AG04449 (cell line): ENCODE measurements at regions not wholly inside any gene's neighbourhood (a gene's known extent, or its start where the extent isn't known, plus 50 kb on each side); places are given as distances from the start of the nearest gene placed in this dataset.
A peak's percentile ranks its signal among the peaks of the same experiment; 100 is the strongest.
"Not testable (repeated sequence)": the region's sequence is repeated elsewhere in the genome, so short reads cannot be mapped to it uniquely, and the experiment has no call there.

Experiments used
- CTCF ChIA-PET: fragments of 350-600 bp; formaldehyde crosslinking; extraction: SDS; loops from one replicate; lab custom pipeline; 2021; ENCODE audit warnings: antibody characterized with exemption; lab: Yijun Ruan, JAX
- POLR2A ChIA-PET: fragments of 400-600, 350-600 bp; formaldehyde crosslinking; extraction: SDS; loops from one replicate; lab custom pipeline; 2020; ENCODE audit warnings: antibody characterized with exemption, inconsistent platforms; lab: Yijun Ruan, JAX
- DNase-seq: peaks from one replicate; pipeline ENCODE4 v3.0.0-alpha.2; 2010; ENCODE audit warnings: low read depth, low spot score
- H3K4me3 ChIP-seq: 2 replicates; pipeline ENCODE4 v1.5.1; 2011; ENCODE audit warnings: low read depth, mild to moderate bottlenecking, control low read depth, low read length

GRCh38 chr9:40097992-40098391 is 742.5 kb downstream of the SPATA31A1 start:
- H3K4me3 ChIP-seq, DNase-seq, POLR2A ChIA-PET, CTCF ChIA-PET: not testable (repeated sequence)

GRCh38 chr9:40106003-40106782 is 750.7 kb downstream of the SPATA31A1 start:
- peak overlapping the region; percentile 65 for H3K4me3 ChIP-seq
- CTCF ChIA-PET, POLR2A ChIA-PET, DNase-seq: not testable (repeated sequence)

- H3K4me3 ChIP-seq = peak overlapping the region; percentile 65
- POLR2A ChIA-PET, DNase-seq, CTCF ChIA-PET: not testable (repeated sequence)
Measured at GRCh38 chr9:40106783-40107248, 751.3 kb downstream of the SPATA31A1 start.

GRCh38 chr9:40107251-40107650 is 751.8 kb downstream of the SPATA31A1 start:
- DNase-seq, CTCF ChIA-PET, H3K4me3 ChIP-seq, POLR2A ChIA-PET: not testable (repeated sequence)

GRCh38 chr9:40108465-40108864 is 753.0 kb downstream of the SPATA31A1 start:
- POLR2A ChIA-PET, H3K4me3 ChIP-seq, CTCF ChIA-PET, DNase-seq: not testable (repeated sequence)

- DNase-seq, POLR2A ChIA-PET, CTCF ChIA-PET, H3K4me3 ChIP-seq: not testable (repeated sequence)
Measured at GRCh38 chr9:40110751-40111150, 755.3 kb downstream of the SPATA31A1 start.

- CTCF ChIA-PET, H3K4me3 ChIP-seq, DNase-seq, POLR2A ChIA-PET: not testable (repeated sequence)
Measured at GRCh38 chr9:40111571-40111970, 756.1 kb downstream of the SPATA31A1 start.

GRCh38 chr9:40130598-40130997 is 775.1 kb downstream of the SPATA31A1 start:
- POLR2A ChIA-PET, H3K4me3 ChIP-seq, CTCF ChIA-PET, DNase-seq: not testable (repeated sequence)

- POLR2A ChIA-PET, DNase-seq, CTCF ChIA-PET, H3K4me3 ChIP-seq: not testable (repeated sequence)
Measured at GRCh38 chr9:40169204-40169603, 813.7 kb downstream of the SPATA31A1 start.

- H3K4me3 ChIP-seq, DNase-seq, POLR2A ChIA-PET, CTCF ChIA-PET: not testable (repeated sequence)
Measured at GRCh38 chr9:40173316-40173715, 817.8 kb downstream of the SPATA31A1 start.

- POLR2A ChIA-PET, H3K4me3 ChIP-seq, CTCF ChIA-PET, DNase-seq: not testable (repeated sequence)
Measured at GRCh38 chr9:40174035-40174434, 818.6 kb downstream of the SPATA31A1 start.

GRCh38 chr9:40177403-40177802 is 821.9 kb downstream of the SPATA31A1 start:
- CTCF ChIA-PET, POLR2A ChIA-PET, H3K4me3 ChIP-seq, DNase-seq: not testable (repeated sequence)

- DNase-seq, CTCF ChIA-PET, H3K4me3 ChIP-seq, POLR2A ChIA-PET: not testable (repeated sequence)
Measured at GRCh38 chr9:40191403-40191802, 835.9 kb downstream of the SPATA31A1 start.

GRCh38 chr9:40192162-40192561 is 836.7 kb downstream of the SPATA31A1 start:
- DNase-seq, CTCF ChIA-PET, H3K4me3 ChIP-seq, POLR2A ChIA-PET: not testable (repeated sequence)

- POLR2A ChIA-PET, CTCF ChIA-PET, DNase-seq, H3K4me3 ChIP-seq: not testable (repeated sequence)
Measured at GRCh38 chr9:40196165-40196714, 840.8 kb downstream of the SPATA31A1 start.

GRCh38 chr9:40196803-40197202 is 841.3 kb downstream of the SPATA31A1 start:
- CTCF ChIA-PET, DNase-seq, H3K4me3 ChIP-seq, POLR2A ChIA-PET: not testable (repeated sequence)

GRCh38 chr9:40221596-40222233 is 866.2 kb downstream of the SPATA31A1 start:
- DNase-seq, POLR2A ChIA-PET, H3K4me3 ChIP-seq, CTCF ChIA-PET: not testable (repeated sequence)
